Left lung (tissue), 4 donors: ENCODE measurements at regions not wholly inside any gene's neighbourhood (a gene's known extent, or its start where the extent isn't known, plus 50 kb on each side); places are given as distances from the start of the nearest gene placed in this dataset.

ENCODE experiments used
- ATAC-seq: fragments of 200-7000 bp; cut with Tn5 transposase; one replicate; pipeline ENCODE4 v1.9.1; 2020; ENCODE audit warnings: moderate library complexity
- DNase-seq, 4 donors: peaks; one replicate each; pipeline ENCODE4 v3.0.0-alpha.2; 2013 to 2020
- H3K27ac ChIP-seq, 2 donors: fragments of 200-600 bp; sonication (generic) in 1 of 2; one replicate each; pipeline versions ENCODE4 v1.5.0 to v1.8.0; 2020 to 2021
- H3K27me3 ChIP-seq, 2 donors: fragments of 200-600 bp; sonication (generic) in 1 of 2; one replicate each; pipeline versions ENCODE4 v1.5.0 to v1.8.0; 2020 to 2021
- H3K36me3 ChIP-seq, 2 donors: fragments of 200-600 bp; sonication (generic) in 1 of 2; one replicate each; pipeline versions ENCODE4 v1.5.0 to v1.8.0; 2020 to 2021
- H3K4me1 ChIP-seq, 2 donors: fragments of 200-600 bp; one replicate each; pipeline ENCODE4 v1.8.0; 2021
- H3K4me3 ChIP-seq, 2 donors: fragments of 200-600 bp; sonication (generic) in 1 of 2; one replicate each; pipeline versions ENCODE4 v1.5.0 to v1.8.0; 2020 to 2021; ENCODE audit warnings: mild to moderate bottlenecking in 1 of 2
- H3K9me3 ChIP-seq, 2 donors: fragments of 200-600 bp; sonication (generic) in 1 of 2; one replicate each; pipeline versions ENCODE4 v1.5.0 to v1.8.0; 2020 to 2021
- intact Hi-C, 2 donors: fragments of 100-400 bp; cut with DNase I; formaldehyde crosslinking; loops; one replicate each; pipeline versions ENCODE4 v1.11.2 to v1.14.2; 2022
- TF ChIP-seq, protein P1 (sequence below), 2 donors: fragments of 200-600 bp; sonication (generic) in 1 of 2; IDR thresholded peaks; one replicate each; pipeline versions ENCODE4 v1.5.0 to v1.8.0; 2021; ENCODE audit warnings: antibody characterized with exemption in 2 of 2
- donor health status: DM: no; HTN: yes; CAD: no.
- donor health status: DM: no; HTN: no; CAD: no.

DNA sequence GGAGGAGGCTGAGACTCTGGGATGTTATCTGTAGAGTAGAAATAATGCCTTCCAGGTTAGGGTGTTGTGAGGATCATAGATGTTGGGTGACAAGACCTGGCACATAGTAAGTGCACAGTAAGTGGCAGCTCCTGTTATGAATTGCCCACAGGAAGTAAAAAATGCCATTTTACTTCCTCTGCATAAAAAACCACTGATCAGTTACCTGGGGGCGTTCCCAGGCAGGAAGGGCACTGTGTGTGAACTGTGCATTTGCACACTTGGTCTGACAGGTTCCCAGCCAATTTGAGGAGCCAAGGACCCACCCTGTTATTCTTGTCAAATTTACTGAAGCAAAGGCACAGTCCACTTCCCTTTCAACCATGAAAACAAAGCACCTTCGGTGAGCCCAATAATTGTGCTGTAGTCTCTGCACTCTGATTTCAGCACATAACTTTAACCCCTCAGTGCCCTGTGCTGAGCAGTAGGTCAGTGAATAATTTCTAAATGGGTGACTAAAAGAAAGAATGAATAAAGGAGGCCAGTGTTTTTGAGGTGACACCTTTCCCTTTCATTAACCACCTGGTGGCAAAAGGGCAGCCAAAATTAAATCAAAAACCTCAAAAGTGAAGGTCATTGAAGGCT lies 85.8 kb upstream of the ARHGEF3 start:
- DNase-seq (no peak), ATAC-seq (no peak)
- Histone ChIP-seq H3K27ac (no peak overlapping the region), H3K36me3 (no peaks in the 10 kb centered on the region), H3K4me1 (peaks cover 0 to 10% of the 10 kb centered on the region in 2 donors), H3K4me3 (no peak overlapping the region), H3K27me3 (no peaks in the 10 kb centered on the region), H3K9me3 (no peaks in the 10 kb centered on the region)
- intact Hi-C loops = no loop called here
- TF ChIP-seq, protein P1, sequence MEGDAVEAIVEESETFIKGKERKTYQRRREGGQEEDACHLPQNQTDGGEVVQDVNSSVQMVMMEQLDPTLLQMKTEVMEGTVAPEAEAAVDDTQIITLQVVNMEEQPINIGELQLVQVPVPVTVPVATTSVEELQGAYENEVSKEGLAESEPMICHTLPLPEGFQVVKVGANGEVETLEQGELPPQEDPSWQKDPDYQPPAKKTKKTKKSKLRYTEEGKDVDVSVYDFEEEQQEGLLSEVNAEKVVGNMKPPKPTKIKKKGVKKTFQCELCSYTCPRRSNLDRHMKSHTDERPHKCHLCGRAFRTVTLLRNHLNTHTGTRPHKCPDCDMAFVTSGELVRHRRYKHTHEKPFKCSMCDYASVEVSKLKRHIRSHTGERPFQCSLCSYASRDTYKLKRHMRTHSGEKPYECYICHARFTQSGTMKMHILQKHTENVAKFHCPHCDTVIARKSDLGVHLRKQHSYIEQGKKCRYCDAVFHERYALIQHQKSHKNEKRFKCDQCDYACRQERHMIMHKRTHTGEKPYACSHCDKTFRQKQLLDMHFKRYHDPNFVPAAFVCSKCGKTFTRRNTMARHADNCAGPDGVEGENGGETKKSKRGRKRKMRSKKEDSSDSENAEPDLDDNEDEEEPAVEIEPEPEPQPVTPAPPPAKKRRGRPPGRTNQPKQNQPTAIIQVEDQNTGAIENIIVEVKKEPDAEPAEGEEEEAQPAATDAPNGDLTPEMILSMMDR (IDR thresholded peaks at IDR 0.05) = no peak

DNA sequence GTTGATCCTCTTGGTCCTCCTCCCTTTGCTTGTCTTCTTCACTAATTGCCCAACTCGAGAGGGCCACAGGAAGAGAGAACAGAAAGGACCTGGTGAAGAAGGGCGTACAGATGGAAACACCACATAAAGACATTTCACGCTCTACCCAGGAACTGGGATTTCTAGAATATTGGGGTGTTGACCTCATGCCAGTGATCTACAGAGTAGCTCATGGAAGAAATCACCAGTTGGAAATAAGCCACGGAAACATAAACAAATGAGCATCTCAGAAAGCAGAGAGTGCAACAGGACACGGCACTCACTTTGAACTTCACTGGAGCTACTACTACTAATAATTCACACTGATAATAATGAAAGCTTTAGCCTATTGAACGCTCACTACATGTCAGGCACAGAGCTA lies 84.6 kb upstream of the ARHGEF3 start:
- ATAC-seq (no peak), DNase-seq (no peak)
- Histone ChIP-seq H3K4me1 (peaks cover 0 to 10% of the 10 kb centered on the region in 2 donors), H3K4me3 (no peak overlapping the region), H3K36me3 (no peaks in the 10 kb centered on the region), H3K27me3 (no peaks in the 10 kb centered on the region), H3K27ac (no peak overlapping the region), H3K9me3 (no peaks in the 10 kb centered on the region)
- intact Hi-C loops = no loop called here
- TF ChIP-seq, protein P1 (IDR thresholded peaks at IDR 0.05) = no peak

DNA sequence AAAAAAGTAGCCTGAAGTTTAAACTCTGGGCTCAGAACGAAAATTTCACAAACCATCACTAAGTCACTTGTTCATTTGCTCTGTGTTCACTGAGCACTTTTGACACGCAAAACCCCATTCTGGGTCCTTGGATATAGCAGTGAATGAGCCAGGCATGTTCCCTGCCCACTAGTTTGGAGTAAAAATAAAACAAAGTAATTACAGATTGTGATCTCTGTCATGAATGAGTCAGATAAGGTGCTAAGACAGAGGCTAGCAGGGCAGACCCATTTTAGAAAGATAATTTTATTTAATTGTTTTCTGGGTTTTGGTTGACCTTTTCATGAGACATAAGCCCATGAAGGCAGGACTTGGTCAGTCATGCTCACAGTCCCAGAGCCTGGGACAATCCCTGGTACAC lies 84.1 kb upstream of the ARHGEF3 start:
- Histone ChIP-seq H3K27me3 (no peaks in the 10 kb centered on the region), H3K27ac (no peak overlapping the region), H3K4me3 (no peak overlapping the region), H3K4me1 (peaks cover 0 to 10% of the 10 kb centered on the region in 2 donors), H3K9me3 (no peaks in the 10 kb centered on the region), H3K36me3 (no peaks in the 10 kb centered on the region)
- TF ChIP-seq, protein P1 (IDR thresholded peaks at IDR 0.05) = no peak
- no peak for DNase-seq
- ATAC-seq = no peak
- intact Hi-C loops = no loop called here

DNA sequence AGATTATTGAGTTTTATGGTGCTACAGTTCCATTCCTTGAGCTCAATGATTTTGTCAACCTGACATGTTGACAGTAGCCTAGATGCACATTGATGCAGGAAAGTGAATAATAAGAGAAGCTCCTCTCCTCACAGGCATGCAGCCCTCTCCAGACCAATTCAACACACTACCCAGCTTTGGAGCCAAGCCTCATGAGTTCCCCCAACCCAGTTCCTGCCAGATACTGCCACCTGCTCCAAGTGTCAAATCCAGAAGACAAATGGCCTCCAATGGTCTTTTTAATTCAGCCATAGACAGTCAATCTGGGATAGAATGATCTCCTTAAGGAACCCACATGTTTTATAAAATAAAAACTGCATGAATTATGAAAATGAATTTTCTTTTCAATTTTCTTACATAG lies 83.7 kb upstream of the ARHGEF3 start:
- Histone ChIP-seq H3K4me1 (peaks cover 0 to 10% of the 10 kb centered on the region in 2 donors), H3K36me3 (no peaks in the 10 kb centered on the region), H3K9me3 (no peaks in the 10 kb centered on the region), H3K27ac (no peak overlapping the region), H3K4me3 (no peak overlapping the region), H3K27me3 (no peaks in the 10 kb centered on the region)
- no peak for DNase-seq
- intact Hi-C loops = no loop called here
- TF ChIP-seq, protein P1 (IDR thresholded peaks at IDR 0.05) = no peak
- no peak for ATAC-seq

DNA sequence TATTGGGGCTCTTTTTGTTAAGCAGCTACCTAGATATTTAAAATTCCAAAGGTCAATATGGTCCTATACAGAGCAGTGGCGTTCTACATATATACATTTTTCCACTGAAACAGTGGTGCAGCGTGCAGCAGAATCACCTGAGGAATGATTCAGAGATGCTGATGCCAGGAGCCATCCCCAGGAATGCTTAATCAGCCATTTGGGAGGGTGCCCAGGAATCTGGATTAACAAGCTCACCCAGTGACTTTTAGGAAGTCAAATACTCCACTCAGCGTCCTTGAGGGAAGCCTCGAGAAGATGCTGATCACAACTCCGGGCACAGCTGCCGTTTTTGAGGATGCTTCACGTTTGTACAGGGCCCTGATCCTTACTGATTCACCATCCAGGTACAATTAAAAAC lies 82.6 kb upstream of the ARHGEF3 start:
- Histone ChIP-seq H3K4me3 (no peak overlapping the region), H3K9me3 (no peaks in the 10 kb centered on the region), H3K4me1 (peaks cover 0 to 10% of the 10 kb centered on the region in 2 donors), H3K27ac (no peak overlapping the region), H3K27me3 (no peaks in the 10 kb centered on the region), H3K36me3 (no peaks in the 10 kb centered on the region)
- intact Hi-C loops = no loop called here
- DNase-seq (no peak), ATAC-seq (no peak)
- TF ChIP-seq, protein P1 (IDR thresholded peaks at IDR 0.05) = no peak
